PC-9 (cell line): ENCODE measurements at regions not wholly inside any gene's neighbourhood (a gene's known extent, or its start where the extent isn't known, plus 50 kb on each side); places are given as distances from the start of the nearest gene placed in this dataset.

Experiments used
- BruUV-seq: library from RNA; stranded (reverse); fragments of 400-500 nt; replicated peaks from 2 replicates; lab custom pipeline; 2021; lab: Mats Ljungman, UMichigan
- CTCF ChIA-PET: fragments of 300-600 bp; sonication (Branson Sonifier 250); formaldehyde crosslinking; loops from one replicate; lab custom pipeline; 2022; ENCODE audit warnings: antibody characterized with exemption; lab: Charles Lee
- POLR2A ChIA-PET: fragments of 300-600 bp; sonication (Branson Sonifier 250); formaldehyde crosslinking; loops from one replicate; lab custom pipeline; 2022; ENCODE audit warnings: antibody characterized with exemption; ENCODE audit not compliant: unreplicated experiment; lab: Charles Lee
- DNase-seq, 2 experiments: peaks; one replicate each; pipeline versions ENCODE4 v3.0.0 to v3.0.0-alpha.2; 2015 to 2022; ENCODE audit warnings: mixed read lengths in 1 of 2
- H2AFZ ChIP-seq: fragments of 200-600 bp; sonication (generic); 2 replicates; pipeline ENCODE4 v1.8.1; 2017; ENCODE audit warnings: antibody characterized with exemption
- H3F3A ChIP-seq: fragments of 200-600 bp; sonication (generic); 2 replicates; pipeline ENCODE4 v1.8.1; 2017; ENCODE audit warnings: antibody characterized with exemption, mild to moderate bottlenecking, low read depth; ENCODE audit not compliant: insufficient read depth
- H3K27ac ChIP-seq: fragments of 200-600 bp; sonication (generic); 2 replicates; pipeline ENCODE4 v1.6.1; 2016; ENCODE audit warnings: mixed run types
- H3K27me3 ChIP-seq: fragments of 200-600 bp; sonication (generic); 2 replicates; pipeline ENCODE4 v1.6.1; 2016; ENCODE audit warnings: low read depth, mixed run types; ENCODE audit not compliant: insufficient read depth
- H3K36me3 ChIP-seq: fragments of 200-600 bp; sonication (generic); 2 replicates; pipeline ENCODE4 v1.6.1; 2016; ENCODE audit warnings: low read depth, mixed run types
- H3K4me1 ChIP-seq: fragments of 200-600 bp; sonication (generic); replicated peaks from 2 replicates; pipeline ENCODE4 v1.6.1; 2016; ENCODE audit warnings: mixed run types; ENCODE audit not compliant: insufficient read depth
- H3K4me2 ChIP-seq: fragments of 200-600 bp; sonication (generic); 2 replicates; pipeline ENCODE4 v1.6.1; 2017; ENCODE audit warnings: mixed run types
- H3K4me3 ChIP-seq: fragments of 200-600 bp; sonication (generic); 2 replicates; pipeline ENCODE4 v1.6.1; 2016; ENCODE audit warnings: mixed run types
- H3K79me2 ChIP-seq: fragments of 200-600 bp; sonication (generic); 2 replicates; pipeline ENCODE4 v1.6.1; 2017; ENCODE audit warnings: low read depth, mixed run types
- H3K9me2 ChIP-seq: fragments of 200-600 bp; sonication (generic); 2 replicates; pipeline ENCODE4 v1.8.1; 2017; ENCODE audit warnings: mild to moderate bottlenecking; ENCODE audit not compliant: insufficient read depth
- H3K9me3 ChIP-seq: fragments of 200-600 bp; sonication (generic); 2 replicates; pipeline ENCODE4 v1.8.1; 2016; ENCODE audit warnings: low read depth; ENCODE audit not compliant: insufficient read depth
- H4K20me1 ChIP-seq: fragments of 200-600 bp; sonication (generic); 2 replicates; pipeline ENCODE4 v1.8.1; 2017; ENCODE audit not compliant: insufficient read depth
- EZH2 ChIP-seq: fragments of 200-600 bp; sonication (generic); IDR thresholded peaks from 2 replicates; pipeline ENCODE4 v1.8.0; 2017; ENCODE audit warnings: antibody characterized with exemption, low read depth
- intact Hi-C: fragments of 100-400 bp; cut with micrococcal nuclease; formaldehyde crosslinking; loops from one replicate; pipeline ENCODE4 v1.10.0; 2022; ENCODE audit not compliant: unreplicated experiment
- TF ChIP-seq, protein P1 (sequence below): fragments of 200-600 bp; sonication (generic); conservative IDR thresholded peaks from 2 replicates; pipeline ENCODE4 v1.6.1; 2017; ENCODE audit warnings: mixed run types, antibody characterized with exemption, mild to moderate bottlenecking, moderate library complexity

DNA sequence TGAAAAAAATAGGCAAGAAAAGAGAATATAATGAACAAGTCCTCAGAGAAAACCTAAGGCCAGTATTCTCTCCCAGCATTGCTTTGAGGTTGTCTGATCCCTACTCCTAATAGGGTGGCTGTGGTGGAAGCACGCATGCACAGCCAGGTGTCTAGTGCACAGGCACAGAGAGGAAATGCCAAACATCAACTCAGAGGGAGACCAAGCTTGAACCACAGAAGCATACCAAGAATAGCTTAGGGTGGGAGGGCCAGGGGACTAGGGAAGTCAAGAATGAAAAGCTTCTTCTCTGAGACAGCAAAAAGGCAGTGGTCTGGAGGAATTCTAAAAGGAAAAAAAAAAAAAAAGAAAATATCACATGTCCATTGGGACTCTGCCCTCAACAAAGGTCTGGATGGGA is 244.1 kb upstream of the API5 start:
- Histone ChIP-seq H3K27ac (no peak overlapping the region), H3K36me3 (no peaks in the 10 kb centered on the region), H3K27me3 (no peaks in the 10 kb centered on the region), H3K4me1 (no peaks in the 10 kb centered on the region), H3K4me2 (no peak overlapping the region), H3K9me3 (no peaks in the 10 kb centered on the region), H3K9me2 (no peaks in the 10 kb centered on the region), H3K4me3 (no peak overlapping the region), H3F3A (no peaks in the 10 kb centered on the region), H4K20me1 (no peaks in the 10 kb centered on the region), H2AFZ (no peak overlapping the region), H3K79me2 (no peaks in the 10 kb centered on the region)
- no TSS peak for BruUV-seq
- intact Hi-C loops: no loop called here
- CTCF ChIA-PET: no interaction called here
- DNase-seq: no peak
- POLR2A ChIA-PET: no interaction called here
- TF ChIP-seq EZH2: no peak
- TF ChIP-seq, protein P1, sequence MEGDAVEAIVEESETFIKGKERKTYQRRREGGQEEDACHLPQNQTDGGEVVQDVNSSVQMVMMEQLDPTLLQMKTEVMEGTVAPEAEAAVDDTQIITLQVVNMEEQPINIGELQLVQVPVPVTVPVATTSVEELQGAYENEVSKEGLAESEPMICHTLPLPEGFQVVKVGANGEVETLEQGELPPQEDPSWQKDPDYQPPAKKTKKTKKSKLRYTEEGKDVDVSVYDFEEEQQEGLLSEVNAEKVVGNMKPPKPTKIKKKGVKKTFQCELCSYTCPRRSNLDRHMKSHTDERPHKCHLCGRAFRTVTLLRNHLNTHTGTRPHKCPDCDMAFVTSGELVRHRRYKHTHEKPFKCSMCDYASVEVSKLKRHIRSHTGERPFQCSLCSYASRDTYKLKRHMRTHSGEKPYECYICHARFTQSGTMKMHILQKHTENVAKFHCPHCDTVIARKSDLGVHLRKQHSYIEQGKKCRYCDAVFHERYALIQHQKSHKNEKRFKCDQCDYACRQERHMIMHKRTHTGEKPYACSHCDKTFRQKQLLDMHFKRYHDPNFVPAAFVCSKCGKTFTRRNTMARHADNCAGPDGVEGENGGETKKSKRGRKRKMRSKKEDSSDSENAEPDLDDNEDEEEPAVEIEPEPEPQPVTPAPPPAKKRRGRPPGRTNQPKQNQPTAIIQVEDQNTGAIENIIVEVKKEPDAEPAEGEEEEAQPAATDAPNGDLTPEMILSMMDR: no peak

DNA sequence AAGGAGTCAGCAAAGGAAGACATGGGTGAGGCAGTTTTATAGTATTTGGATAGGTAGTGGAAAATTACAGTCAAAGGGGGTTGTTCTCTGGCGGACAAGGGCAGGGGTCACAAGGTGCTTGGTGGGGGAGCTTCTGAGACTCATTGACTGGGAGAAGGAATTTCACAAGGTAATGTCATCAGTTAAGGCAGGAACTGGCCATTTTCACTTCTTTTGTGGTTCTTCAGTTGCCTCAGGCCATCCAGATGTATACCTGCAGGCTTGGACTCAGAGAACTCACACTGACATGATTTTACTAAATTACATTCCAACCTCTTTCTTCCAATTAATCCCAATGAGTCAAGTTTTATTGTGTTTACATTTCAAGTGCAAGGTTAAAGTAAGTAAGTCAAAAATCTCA is 240.5 kb upstream of the API5 start:
- Histone ChIP-seq H3F3A (no peaks in the 10 kb centered on the region), H4K20me1 (no peaks in the 10 kb centered on the region), H3K27me3 (no peaks in the 10 kb centered on the region), H3K4me3 (no peak overlapping the region), H3K9me3 (no peaks in the 10 kb centered on the region), H3K27ac (no peak overlapping the region), H3K4me1 (no peaks in the 10 kb centered on the region), H3K79me2 (no peaks in the 10 kb centered on the region), H2AFZ (no peak overlapping the region), H3K36me3 (no peaks in the 10 kb centered on the region), H3K9me2 (no peaks in the 10 kb centered on the region), H3K4me2 (no peak overlapping the region)
- DNase-seq: no peak
- ChIA-PET POLR2A (no interaction called here), CTCF (no interaction called here)
- intact Hi-C loops: no loop called here
- TF ChIP-seq, protein P1: no peak
- no peak for TF ChIP-seq EZH2
- BruUV-seq: no TSS peak

DNA sequence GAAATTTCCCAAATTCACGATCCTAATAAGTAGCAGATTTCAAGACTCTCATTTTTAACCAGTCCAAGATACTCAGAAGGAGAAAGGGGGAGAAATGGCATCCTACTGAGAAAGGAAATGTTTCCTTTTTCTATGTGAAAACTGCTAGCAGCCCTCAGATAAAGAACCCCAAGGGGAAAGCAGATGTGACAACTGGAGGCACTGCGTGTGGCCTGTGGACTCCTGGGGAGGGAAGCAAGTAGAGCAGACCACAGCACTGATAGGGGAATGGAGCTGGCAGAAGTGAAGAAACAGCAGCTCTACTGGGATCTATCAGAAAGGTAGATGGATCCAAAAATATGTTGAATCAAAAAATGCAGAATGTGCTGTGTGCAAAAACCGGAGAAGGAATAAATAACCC is 239.7 kb upstream of the API5 start:
- POLR2A ChIA-PET: no interaction called here
- intact Hi-C loops: no loop called here

More for the DNA sequence above, 239.7 kb upstream of the API5 start:
- Histone ChIP-seq H3K4me3 (no peak overlapping the region), H2AFZ (no peak overlapping the region), H3K27me3 (no peaks in the 10 kb centered on the region), H3K4me2 (no peak overlapping the region), H3F3A (no peaks in the 10 kb centered on the region), H4K20me1 (no peaks in the 10 kb centered on the region), H3K79me2 (no peaks in the 10 kb centered on the region), H3K9me3 (no peaks in the 10 kb centered on the region), H3K27ac (no peak overlapping the region), H3K36me3 (no peaks in the 10 kb centered on the region), H3K9me2 (no peaks in the 10 kb centered on the region), H3K4me1 (no peaks in the 10 kb centered on the region)
- CTCF ChIA-PET: no interaction called here
- TF ChIP-seq EZH2: no peak
- TF ChIP-seq, protein P1: no peak
- DNase-seq: no peak
- no TSS peak for BruUV-seq
